Breast epithelium (tissue), 4 donors: ENCODE measurements at regions not wholly inside any gene's neighbourhood (a gene's known extent, or its start where the extent isn't known, plus 50 kb on each side); places are given as distances from the start of the nearest gene placed in this dataset.

ENCODE experiments used
- DNase-seq, 2 donors: peaks; one replicate each; pipeline ENCODE4 v3.0.0-alpha.2; 2019; ENCODE audit warnings: low spot score in 2 of 2
- H3K27ac ChIP-seq, 2 donors: fragments of 200-600 bp; sonication (generic) in 1 of 2; one replicate each; pipeline ENCODE4 v1.5.1; 2016 to 2019; ENCODE audit warnings: mild to moderate bottlenecking in 1 of 2
- H3K27me3 ChIP-seq, 2 donors: fragments of 200-600 bp; sonication (generic) in 1 of 2; one replicate each; pipeline versions ENCODE4 v1.5.1 to v1.6.0; 2017 to 2019; ENCODE audit warnings: control low read depth in 1 of 2, mild to moderate bottlenecking in 1 of 2
- H3K36me3 ChIP-seq: fragments of 200-600 bp; one replicate; pipeline ENCODE4 v1.5.1; 2019
- H3K4me1 ChIP-seq, 2 donors: fragments of 200-600 bp; sonication (generic); one replicate each; pipeline ENCODE4 v1.5.1; 2016 to 2019; ENCODE audit warnings: control low read depth in 1 of 2
- H3K4me3 ChIP-seq, 3 donors: fragments of 200-600 bp; sonication (generic); 1 replicate in 2 of 3; 2 replicates in 1 of 3; pipeline ENCODE4 v1.5.1; 2016 to 2019; ENCODE audit warnings: mild to moderate bottlenecking in 3 of 3, moderate library complexity in 2 of 3
- H3K9me3 ChIP-seq, 2 donors: fragments of 200-600 bp; sonication (generic) in 1 of 2; one replicate each; pipeline ENCODE4 v1.5.1; 2016 to 2019; ENCODE audit warnings: control low read depth in 1 of 2
- POLR2A ChIP-seq: fragments of 450-650 bp; IDR thresholded peaks from one replicate; pipeline ENCODE4 v1.6.1; 2016; ENCODE audit warnings: antibody characterized with exemption, mild to moderate bottlenecking, moderate library complexity
- POLR2AphosphoS5 ChIP-seq, 3 donors: sonication (generic); formaldehyde crosslinking; IDR thresholded peaks; one replicate each; pipeline ENCODE4 v1.6.1; 2017; ENCODE audit warnings: antibody characterized with exemption in 3 of 3
- intact Hi-C: fragments of 100-400 bp; cut with DNase I; formaldehyde crosslinking; loops from one replicate; pipeline ENCODE4 v1.15.1; 2023; ENCODE audit warnings: low total_unique reads
- TF ChIP-seq, protein P1 (sequence below), 3 donors: fragments of 450-650 bp; IDR thresholded peaks; one replicate each; pipeline ENCODE4 v1.5.1; 2016 to 2017; ENCODE audit warnings: antibody characterized with exemption in 3 of 3, mild to moderate bottlenecking in 3 of 3, moderate library complexity in 3 of 3

DNA sequence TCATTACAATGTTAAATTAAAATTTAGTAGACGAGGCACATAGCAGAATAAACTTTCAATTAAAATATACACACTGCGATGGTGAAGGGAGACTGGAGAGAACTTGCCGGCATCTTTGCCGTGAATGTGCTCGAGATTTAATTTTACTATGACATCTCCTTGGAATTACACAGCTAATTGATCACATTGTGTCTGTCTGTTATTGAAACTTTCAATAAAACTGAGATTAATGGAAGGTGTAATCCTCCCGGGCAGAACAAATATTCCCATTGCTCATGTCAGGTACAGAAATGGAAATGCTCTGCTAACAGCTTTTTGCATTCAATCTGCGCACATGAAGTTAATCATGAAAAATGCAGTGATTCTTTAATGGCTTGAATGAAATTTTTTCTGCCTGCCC is 210.1 kb upstream of the NLRP1 start:
- intact Hi-C loops: no loop called here
- TF ChIP-seq, protein P1, sequence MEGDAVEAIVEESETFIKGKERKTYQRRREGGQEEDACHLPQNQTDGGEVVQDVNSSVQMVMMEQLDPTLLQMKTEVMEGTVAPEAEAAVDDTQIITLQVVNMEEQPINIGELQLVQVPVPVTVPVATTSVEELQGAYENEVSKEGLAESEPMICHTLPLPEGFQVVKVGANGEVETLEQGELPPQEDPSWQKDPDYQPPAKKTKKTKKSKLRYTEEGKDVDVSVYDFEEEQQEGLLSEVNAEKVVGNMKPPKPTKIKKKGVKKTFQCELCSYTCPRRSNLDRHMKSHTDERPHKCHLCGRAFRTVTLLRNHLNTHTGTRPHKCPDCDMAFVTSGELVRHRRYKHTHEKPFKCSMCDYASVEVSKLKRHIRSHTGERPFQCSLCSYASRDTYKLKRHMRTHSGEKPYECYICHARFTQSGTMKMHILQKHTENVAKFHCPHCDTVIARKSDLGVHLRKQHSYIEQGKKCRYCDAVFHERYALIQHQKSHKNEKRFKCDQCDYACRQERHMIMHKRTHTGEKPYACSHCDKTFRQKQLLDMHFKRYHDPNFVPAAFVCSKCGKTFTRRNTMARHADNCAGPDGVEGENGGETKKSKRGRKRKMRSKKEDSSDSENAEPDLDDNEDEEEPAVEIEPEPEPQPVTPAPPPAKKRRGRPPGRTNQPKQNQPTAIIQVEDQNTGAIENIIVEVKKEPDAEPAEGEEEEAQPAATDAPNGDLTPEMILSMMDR (IDR thresholded peaks at IDR 0.05): no peak
- TF ChIP-seq POLR2AphosphoS5 (IDR thresholded peaks at IDR 0.05): no peak
- no peak for TF ChIP-seq POLR2A
- Histone ChIP-seq H3K36me3 (no peaks in the 10 kb centered on the region), H3K27ac (no peak overlapping the region), H3K4me3 (no peak overlapping the region), H3K27me3 (peaks cover 0 to 26% of the 10 kb centered on the region in 2 donors), H3K9me3 (peaks cover 5 to 7% of the 10 kb centered on the region in 2 donors), H3K4me1 (no peaks in the 10 kb centered on the region)
- no peak for DNase-seq

DNA sequence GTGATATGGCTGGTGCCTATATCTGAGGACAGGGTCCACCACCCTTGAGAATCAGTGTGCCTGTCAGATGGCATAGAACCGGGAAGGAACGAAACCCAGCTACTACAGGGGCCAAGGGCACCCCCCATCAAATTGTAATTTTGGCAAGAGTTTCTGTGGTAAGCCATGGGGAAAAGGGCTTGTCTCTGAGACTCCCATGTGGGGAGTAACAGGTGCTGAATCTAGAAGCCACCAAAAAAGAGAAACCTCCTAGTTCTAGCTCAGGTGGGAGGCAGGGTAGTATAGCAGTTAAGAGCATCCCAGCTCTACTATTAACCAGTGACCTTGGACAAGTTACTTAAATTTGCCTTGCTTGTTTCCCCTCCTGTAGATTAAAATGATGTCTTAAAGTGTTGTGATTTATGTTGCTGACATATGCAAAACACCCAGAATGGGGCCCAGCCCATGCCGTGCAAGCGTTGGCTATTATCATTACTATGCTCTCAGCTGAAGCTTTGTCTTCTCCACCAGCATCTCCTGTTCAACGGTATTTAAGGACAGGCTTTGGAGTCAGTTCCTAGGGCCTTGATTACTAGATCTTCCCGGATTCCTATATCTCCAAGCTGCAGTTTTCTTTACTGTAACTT is 210.7 kb upstream of the NLRP1 start:
- DNase-seq: no peak
- intact Hi-C loops: no loop called here
- H3K36me3 ChIP-seq: no peaks in the 10 kb centered on the region
- TF ChIP-seq POLR2AphosphoS5 (IDR thresholded peaks at IDR 0.05) (no peak), POLR2A (no peak)
- TF ChIP-seq, protein P1 (IDR thresholded peaks at IDR 0.05): no peak
- peaks cover 5 to 7% of the 10 kb centered on the region in 2 donors for H3K9me3 ChIP-seq
- H3K27ac ChIP-seq: no peak overlapping the region
- no peaks in the 10 kb centered on the region for H3K4me1 ChIP-seq
- H3K4me3 ChIP-seq: no peak overlapping the region
- peaks cover 0 to 22% of the 10 kb centered on the region in 2 donors for H3K27me3 ChIP-seq

DNA sequence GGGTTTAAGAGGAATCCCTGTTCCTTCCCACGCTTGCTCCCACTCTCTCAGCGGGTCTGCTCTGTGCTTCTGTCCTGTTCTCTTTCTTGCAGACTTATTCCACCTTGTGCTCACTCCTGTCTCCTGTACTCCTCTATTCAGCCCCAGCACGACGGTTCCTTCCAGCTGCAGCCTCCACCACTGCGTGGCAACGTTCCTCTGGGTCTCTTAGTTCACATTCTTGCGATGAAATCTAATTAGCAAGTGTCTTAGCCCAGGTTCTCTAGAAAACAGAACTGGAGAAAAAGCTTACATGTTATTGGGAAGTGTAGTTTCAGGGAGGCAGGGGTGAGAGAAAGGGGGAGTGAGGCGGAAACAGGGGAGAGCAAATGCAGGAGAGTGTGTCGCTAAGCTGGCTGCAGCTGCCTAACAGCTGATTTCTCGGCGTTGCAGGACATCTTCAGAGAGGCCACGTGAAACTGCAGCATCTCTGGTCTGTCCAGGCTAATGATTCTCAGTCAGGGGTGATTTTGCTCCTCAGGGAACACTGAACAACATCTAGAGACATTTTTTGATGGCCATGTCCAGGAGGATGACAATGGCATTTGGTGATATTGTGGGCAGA is 213.2 kb upstream of the NLRP1 start:
- Histone ChIP-seq H3K27ac (no peak overlapping the region), H3K9me3 (peaks cover 5 to 6% of the 10 kb centered on the region in 2 donors), H3K36me3 (no peaks in the 10 kb centered on the region), H3K4me1 (no peaks in the 10 kb centered on the region), H3K4me3 (no peak overlapping the region), H3K27me3 (peaks cover 0 to 28% of the 10 kb centered on the region in 2 donors)
- intact Hi-C loops: no loop called here
- TF ChIP-seq POLR2A: no peak
- TF ChIP-seq POLR2AphosphoS5 (IDR thresholded peaks at IDR 0.05): no peak
- TF ChIP-seq, protein P1 (IDR thresholded peaks at IDR 0.05): no peak
- no peak for DNase-seq

GRCh38 chr17:5798094-5798493 is 213.8 kb upstream of the NLRP1 start:
- H3K27me3 ChIP-seq: peaks cover 0 to 27% of the 10 kb centered on the region in 2 donors
- H3K9me3 ChIP-seq: peaks cover under 1 to 1% of the 10 kb centered on the region in 2 donors
- H3K36me3 ChIP-seq: no peaks in the 10 kb centered on the region
- no peak overlapping the region for H3K27ac ChIP-seq
- no peak for DNase-seq
- TF ChIP-seq, protein P1 (IDR thresholded peaks at IDR 0.05): no peak
- TF ChIP-seq POLR2A: no peak
- TF ChIP-seq POLR2AphosphoS5 (IDR thresholded peaks at IDR 0.05): no peak
- no peaks in the 10 kb centered on the region for H3K4me1 ChIP-seq
- intact Hi-C loops: no loop called here
- no peak overlapping the region for H3K4me3 ChIP-seq

DNA sequence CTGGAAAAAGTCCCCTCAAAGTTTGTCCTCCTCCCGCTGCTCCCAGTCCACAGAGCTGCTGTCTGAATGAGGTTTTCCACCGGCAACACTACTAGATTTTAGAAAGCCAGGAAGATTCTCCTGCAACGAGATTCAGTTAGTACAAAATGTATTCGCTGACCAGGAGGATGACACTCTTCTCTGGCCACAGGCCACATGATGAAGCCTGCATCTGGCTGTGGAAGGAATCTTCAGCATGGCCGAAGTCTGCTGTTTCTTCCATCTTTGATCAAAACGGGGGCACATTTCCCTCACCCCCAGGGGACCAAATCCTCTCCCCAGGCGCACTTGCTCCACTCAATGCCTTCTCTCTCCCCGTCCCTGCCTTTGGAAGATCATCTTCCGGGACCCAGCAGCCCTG is 215.8 kb upstream of the NLRP1 start:
- no peaks in the 10 kb centered on the region for H3K36me3 ChIP-seq
- no peak for TF ChIP-seq POLR2A
- H3K4me1 ChIP-seq: no peaks in the 10 kb centered on the region
- peaks cover 0 to 4% of the 10 kb centered on the region in 2 donors for H3K9me3 ChIP-seq
- H3K27me3 ChIP-seq: peaks cover 0 to 30% of the 10 kb centered on the region in 2 donors
- no peak for DNase-seq
- intact Hi-C loops: no loop called here
- H3K4me3 ChIP-seq: no peak overlapping the region
- H3K27ac ChIP-seq: no peak overlapping the region
